HG03342 (cell line): ENCODE measurements at regions not wholly inside any gene's neighbourhood (a gene's known extent, or its start where the extent isn't known, plus 50 kb on each side); places are given as distances from the start of the nearest gene placed in this dataset.

Experiments
- ATAC-seq: cut with Tn5 transposase; IDR thresholded peaks from one replicate; pipeline ENCODE4 v1.9.1; 2021; ENCODE audit warnings: mild to moderate bottlenecking, moderate library complexity; ENCODE audit not compliant: unreplicated experiment

- ATAC-seq: no peak
These were observed 107.6 kb upstream of the FAM9C start for GRCh38 chrX:13151828-13152517.

- no peak for ATAC-seq
These were observed 105.4 kb upstream of the FAM9C start for GRCh38 chrX:13149702-13150350.

- no peak for ATAC-seq
These were observed 103.3 kb upstream of the FAM9C start for GRCh38 chrX:13147733-13148132.

GRCh38 chrX:13147147-13147546 lies 102.7 kb upstream of the FAM9C start:
- ATAC-seq: no peak

GRCh38 chrX:13144927-13145655 lies 100.7 kb upstream of the FAM9C start:
- ATAC-seq: no peak

- ATAC-seq: no peak
These were observed 98.5 kb upstream of the FAM9C start for GRCh38 chrX:13142891-13143290.

- ATAC-seq: no peak
These were observed 95.6 kb upstream of the FAM9C start for GRCh38 chrX:13140007-13140406.

GRCh38 chrX:13131396-13132137 lies 87.1 kb upstream of the FAM9C start:
- ATAC-seq: no peak

GRCh38 chrX:13130816-13131215 lies 86.4 kb upstream of the FAM9C start:
- no peak for ATAC-seq

- ATAC-seq: no peak
These were observed 83.7 kb upstream of the FAM9C start for GRCh38 chrX:13128104-13128503.

GRCh38 chrX:13126775-13127174 lies 82.4 kb upstream of the FAM9C start:
- no peak for ATAC-seq

- ATAC-seq: no peak
These were observed 80.8 kb upstream of the FAM9C start for GRCh38 chrX:13125188-13125587.

GRCh38 chrX:13123857-13124345 lies 79.5 kb upstream of the FAM9C start:
- ATAC-seq: no peak

GRCh38 chrX:13123247-13123856 lies 78.9 kb upstream of the FAM9C start:
- ATAC-seq: no peak

GRCh38 chrX:13121020-13121555 lies 76.7 kb upstream of the FAM9C start:
- no peak for ATAC-seq

GRCh38 chrX:13120017-13120416 lies 75.6 kb upstream of the FAM9C start:
- ATAC-seq: no peak

GRCh38 chrX:13119386-13119785 lies 75.0 kb upstream of the FAM9C start:
- ATAC-seq: no peak

- no peak for ATAC-seq
These were observed 70.9 kb upstream of the FAM9C start for GRCh38 chrX:13115146-13115855.

- no peak for ATAC-seq
These were observed 68.1 kb upstream of the FAM9C start for GRCh38 chrX:13112499-13112898.
